Heart left ventricle (tissue), 16 donors: ENCODE measurements at regions not wholly inside any gene's neighbourhood (a gene's known extent, or its start where the extent isn't known, plus 50 kb on each side); places are given as distances from the start of the nearest gene placed in this dataset.

Experiments used
- ATAC-seq, 4 donors: fragments of 200-7000 bp; cut with Tn5 transposase; one replicate each; pipeline ENCODE4 v1.9.1; 2020 to 2022; ENCODE audit warnings: moderate library complexity in 4 of 4, mild to moderate bottlenecking in 3 of 4, moderate number of reproducible peaks in 1 of 4
- DNase-seq, 5 donors: peaks; one replicate each; pipeline ENCODE4 v3.0.0-alpha.2; 2020
- H3K27ac ChIP-seq, 12 donors: fragments of 200-600 bp; sonication (generic) in 4 of 12; one replicate each; pipeline versions ENCODE4 v1.5.0 to v1.8.0; 2016 to 2022; ENCODE audit warnings: mild to moderate bottlenecking in 2 of 12
- H3K27me3 ChIP-seq, 9 donors: fragments of 200-600 bp; sonication (generic) in 2 of 9; one replicate each; pipeline versions ENCODE4 v1.5.1 to v1.8.0; 2016 to 2022; ENCODE audit warnings: mild to moderate bottlenecking in 3 of 9
- H3K36me3 ChIP-seq, 9 donors: fragments of 200-600 bp; sonication (generic) in 2 of 9; one replicate each; pipeline versions ENCODE4 v1.5.0 to v1.8.0; 2018 to 2022; ENCODE audit warnings: mild to moderate bottlenecking in 2 of 9
- H3K4me1 ChIP-seq, 12 donors: fragments of 200-600 bp; sonication (generic) in 4 of 12; one replicate each; pipeline versions ENCODE4 v1.5.0 to v1.8.0; 2016 to 2022; ENCODE audit warnings: mild to moderate bottlenecking in 3 of 12
- H3K4me3 ChIP-seq, 12 donors: fragments of 200-600 bp; sonication (generic) in 4 of 12; one replicate each; pipeline versions ENCODE4 v1.5.0 to v1.8.0; 2017 to 2022; ENCODE audit warnings: mild to moderate bottlenecking in 9 of 12, moderate library complexity in 4 of 12
- H3K9me3 ChIP-seq, 12 donors: fragments of 200-600 bp; sonication (generic) in 4 of 12; one replicate each; pipeline versions ENCODE4 v1.5.0 to v1.8.0; 2016 to 2022; ENCODE audit warnings: mild to moderate bottlenecking in 1 of 12
- CTCF ChIP-seq, 12 donors: fragments of 200-600 bp; sonication (generic) in 4 of 12; IDR thresholded peaks; one replicate each; pipeline versions ENCODE4 v1.5.0 to v1.8.0; 2018 to 2022; ENCODE audit warnings: antibody characterized with exemption in 12 of 12, mild to moderate bottlenecking in 5 of 12
- POLR2A ChIP-seq, 2 donors: fragments of 450-650 bp; IDR thresholded peaks; one replicate each; pipeline ENCODE4 v1.6.1; 2017; ENCODE audit warnings: antibody characterized with exemption in 2 of 2, mild to moderate bottlenecking in 2 of 2, moderate library complexity in 2 of 2
- WGBS, 4 donors: extraction: QIAGEN DNeasy Blood & Tissue Kit in 2 of 4; methylation state at CpG; one replicate each; pipeline versions ENCODE4 v1.1.5 to v1.1.7; 2013 to 2018; 5-methylcytosine and 5-hydroxymethylcytosine counted together
- intact Hi-C, 10 donors: fragments of 100-400 bp; cut with DNase I; formaldehyde crosslinking; loops; one replicate each; pipeline versions ENCODE4 v1.11.1 to v1.14.2; 2022
- donor health status: ischemic (EF 13 %, LVEDD 7.1; RV severe dilation, severe dysfunction).
- donor health status: healthy with polysubstance abuse.
- donor health status: DM: no; HTN: yes; CAD: no.
- donor health status: DM: no; HTN: no; CAD: no.
- donor health status: ischemic (EF 25% LVEDD 6.9; RV normal size, moderate dysfunction).
- donor health status: ischemic (EF 25% LVEDD 5.7; RV mildly dilated, moderate dysfunction).
- donor health status: healthy.
- donor health status: DM: yes; HTN: yes; CAD: no.
- donor health status: ischemic (EF 35%, LVEDD 5.7; RV mildly dilated, moderate dysfunction).
- donor health status: nonischemic (EF 11% LVEDD 7.7; RV severe dilation, severe dysfunction).
- donor health status: DM: yes; HTN: yes; CAD: no.
- donor health status: PGD.
- donor health status: ischemic (EF 29% LVEDD 5.4; RV normal size, mild dysfunction).
- donor health status: nonischemic (EF 23%, LVEDD 6.1; RV moderate dilation, normal function).

DNA sequence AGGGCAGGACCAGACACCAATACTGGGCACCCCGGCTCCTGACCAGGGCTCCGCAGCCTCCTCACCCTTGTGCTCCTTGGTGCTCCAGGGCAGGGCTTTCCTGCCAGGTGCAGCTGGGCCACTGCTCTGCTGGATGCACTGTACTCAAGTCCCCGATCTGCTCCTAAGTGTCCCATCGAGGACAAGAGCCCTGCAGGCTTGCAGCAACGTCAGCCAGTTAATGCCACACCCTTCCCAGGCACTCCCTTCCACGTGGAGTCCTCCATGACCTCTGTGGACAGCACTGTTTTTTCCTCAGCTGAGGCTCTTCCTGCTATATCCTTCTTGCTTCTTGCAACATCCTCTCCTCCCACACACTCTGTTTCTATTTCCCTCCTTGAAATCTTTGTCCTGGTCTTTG is 94.0 kb upstream of the NGF start:
- intact Hi-C loops = no loop called here
- no peak for TF ChIP-seq POLR2A (IDR thresholded peaks at IDR 0.05)
- TF ChIP-seq CTCF (IDR thresholded peaks at IDR 0.05) = no peak
- Histone ChIP-seq H3K27ac (no peak overlapping the region), H3K4me3 (no peak overlapping the region), H3K9me3 (no peaks in the 10 kb centered on the region), H3K36me3 (no peaks in the 10 kb centered on the region), H3K4me1 (peaks cover 0 to 24% (median 0%) of the 10 kb centered on the region in 12 donors), H3K27me3 (no peaks in the 10 kb centered on the region)
- WGBS, 4 donors = 49 to 57% (median 52%) methylated on average over 6 of the region's 6 CpGs
- DNase-seq (peak in 1 of 5 donors; percentile 42), ATAC-seq (peak in 3 of 4 donors; percentile 17 to 66 (median 49))

DNA sequence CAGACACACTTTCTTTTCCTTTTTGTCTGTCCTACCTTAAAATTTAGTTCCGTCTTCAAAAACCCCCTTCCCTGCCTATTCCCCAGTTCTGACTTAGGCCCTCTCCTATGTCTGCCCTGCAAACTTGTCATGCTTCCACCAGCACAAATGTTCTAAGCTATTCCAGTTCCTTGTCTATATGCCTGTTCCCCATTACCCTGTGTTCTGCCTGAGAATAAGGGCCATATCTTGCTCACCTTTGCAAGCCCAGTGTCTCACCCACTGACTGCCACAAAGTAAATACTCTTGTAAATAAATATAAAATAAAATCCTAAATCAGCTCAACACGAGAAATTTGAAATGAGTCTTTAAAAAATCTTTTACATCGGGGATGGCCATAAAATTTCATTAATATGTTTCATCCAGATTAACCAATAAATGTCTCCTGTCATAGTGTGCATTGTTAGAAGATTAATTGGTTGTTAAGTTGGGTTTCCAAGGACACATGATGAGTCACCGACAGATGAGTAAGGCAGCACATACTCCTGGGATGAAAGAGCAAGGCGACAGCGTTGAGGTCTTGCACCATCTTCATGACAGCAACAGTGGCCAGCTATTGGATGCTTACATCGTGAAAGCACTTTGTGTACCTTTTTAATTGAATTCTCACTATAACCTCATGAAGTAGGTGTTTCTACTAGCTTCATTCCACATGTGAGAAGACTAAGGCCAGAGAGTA is 92.6 kb upstream of the NGF start:
- Histone ChIP-seq H3K9me3 (no peaks in the 10 kb centered on the region), H3K36me3 (no peaks in the 10 kb centered on the region), H3K27ac (no peak overlapping the region), H3K4me3 (no peak overlapping the region), H3K4me1 (peaks cover 0 to 33% (median 2%) of the 10 kb centered on the region in 12 donors), H3K27me3 (no peaks in the 10 kb centered on the region)
- intact Hi-C loops = no loop called here
- WGBS, 4 donors = 86 to 93% (median 88%) methylated on average over 7 of the region's 7 CpGs
- TF ChIP-seq POLR2A (IDR thresholded peaks at IDR 0.05) = no peak
- no peak for TF ChIP-seq CTCF (IDR thresholded peaks at IDR 0.05)
- DNase-seq = no peak
- no peak for ATAC-seq

DNA sequence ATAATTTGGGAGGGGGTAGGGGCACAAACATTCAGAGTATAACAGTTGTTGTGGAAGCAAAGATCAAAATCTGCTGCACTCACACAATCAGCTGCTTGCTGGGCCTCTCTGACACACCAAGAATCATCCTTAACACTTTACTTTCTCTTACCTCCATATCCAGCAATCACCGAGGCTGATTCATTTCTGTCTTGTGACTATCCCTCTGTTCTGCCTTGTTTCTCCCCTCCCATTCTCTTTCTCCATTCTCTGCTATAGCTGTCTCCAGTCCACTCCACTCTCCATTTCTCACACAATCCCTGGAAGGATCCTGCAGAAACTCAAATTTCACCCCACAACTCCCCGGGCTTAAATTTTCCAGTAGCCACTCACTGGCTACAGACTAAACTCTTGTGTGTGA is 91.8 kb upstream of the NGF start:
- no peaks in the 10 kb centered on the region for H3K27me3 ChIP-seq
- intact Hi-C loops = loop anchor here in 1 of 10 donors (5.0 kb wide), 1 partner anchor 58 kb away; no protein-coding TSS in a partner anchor
- no peak for ATAC-seq
- 87 to 93% (median 91%) methylated on average over 2 of the region's 2 CpGs for WGBS, 4 donors
- H3K4me3 ChIP-seq = no peak overlapping the region
- no peak for TF ChIP-seq POLR2A (IDR thresholded peaks at IDR 0.05)
- TF ChIP-seq CTCF (IDR thresholded peaks at IDR 0.05) = no peak
- no peak for DNase-seq
- peaks cover 0 to 27% (median 2%) of the 10 kb centered on the region in 12 donors for H3K4me1 ChIP-seq
- H3K36me3 ChIP-seq = no peaks in the 10 kb centered on the region
- H3K9me3 ChIP-seq = no peaks in the 10 kb centered on the region
- H3K27ac ChIP-seq = no peak overlapping the region

GRCh38 chr1:115429241-115429640 is 91.2 kb upstream of the NGF start:
- no peak overlapping the region for H3K27ac ChIP-seq
- DNase-seq (no peak), ATAC-seq (no peak)
- no peaks in the 10 kb centered on the region for H3K27me3 ChIP-seq
- intact Hi-C loops = loop anchor here in 1 of 10 donors (5.0 kb wide), 1 partner anchor 57 kb away; no protein-coding TSS in a partner anchor
- 78 to 87% (median 81%) methylated on average over 2 of the region's 2 CpGs for WGBS, 4 donors
- H3K4me3 ChIP-seq = no peak overlapping the region
- TF ChIP-seq CTCF (IDR thresholded peaks at IDR 0.05) (no peak), POLR2A (IDR thresholded peaks at IDR 0.05) (no peak)
- peaks cover 0 to 24% (median 2%) of the 10 kb centered on the region in 12 donors for H3K4me1 ChIP-seq
- H3K36me3 ChIP-seq = no peaks in the 10 kb centered on the region
- no peaks in the 10 kb centered on the region for H3K9me3 ChIP-seq
